Liver (tissue), 3 donors: ENCODE measurements at regions not wholly inside any gene's neighbourhood (a gene's known extent, or its start where the extent isn't known, plus 50 kb on each side); places are given as distances from the start of the nearest gene placed in this dataset.

ENCODE experiments used
- GABPA ChIP-seq, 2 donors: IDR thresholded peaks in 1 of 2; conservative IDR thresholded peaks in 1 of 2; 2 replicates each; pipeline ENCODE4 v1.6.1; 2016; ENCODE audit warnings: antibody characterized with exemption in 2 of 2, mild to moderate bottlenecking in 1 of 2, moderate library complexity in 1 of 2
- HNF4A ChIP-seq, 2 donors: conservative IDR thresholded peaks; 2 replicates each; pipeline ENCODE4 v1.6.1; 2016; ENCODE audit warnings: antibody characterized with exemption in 2 of 2, mild to moderate bottlenecking in 2 of 2
- JUND ChIP-seq, 2 donors: IDR thresholded peaks; 2 replicates each; pipeline ENCODE4 v1.6.1; 2016; ENCODE audit warnings: antibody characterized with exemption in 2 of 2
- TAF1 ChIP-seq: conservative IDR thresholded peaks from 2 replicates; pipeline ENCODE4 v1.6.1; 2016; ENCODE audit warnings: antibody characterized with exemption, mild to moderate bottlenecking
- TF ChIP-seq, protein P1 (sequence below): fragments of 150-350 bp; IDR thresholded peaks from 2 replicates; pipeline ENCODE4 v1.5.1; 2017; ENCODE audit warnings: improper control_type of control experiment, low read depth, low read length; ENCODE audit not compliant: missing input control
- TF ChIP-seq, protein P2 (sequence below): IDR thresholded peaks from 2 replicates; pipeline ENCODE4 v1.6.1; 2016; ENCODE audit warnings: antibody characterized with exemption, mild to moderate bottlenecking
- TF ChIP-seq, protein P3 (sequence below): IDR thresholded peaks from 2 replicates; pipeline ENCODE4 v1.6.1; 2016; ENCODE audit warnings: antibody characterized with exemption
- donor health status: healthy.
- donor health status: healthy.

DNA sequence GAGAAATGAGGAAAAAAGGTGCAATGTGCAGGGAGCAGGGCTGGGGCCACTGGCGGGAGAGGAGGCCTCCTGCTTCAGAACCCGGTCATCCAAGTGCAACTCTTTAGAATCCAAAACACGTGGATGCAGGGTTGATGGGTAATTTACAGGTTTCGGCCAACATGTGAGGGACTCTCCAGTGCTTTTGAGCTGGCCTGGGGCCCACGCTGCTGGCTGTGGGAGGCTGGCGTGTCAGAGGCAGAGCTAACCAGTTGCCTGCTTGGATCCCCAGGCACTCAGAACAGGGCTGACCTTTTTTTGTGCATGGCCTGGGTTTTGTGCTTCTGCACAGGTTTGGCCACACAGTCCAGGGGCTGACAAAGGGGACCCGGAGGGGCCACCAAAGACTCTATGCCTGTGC is 61.6 kb downstream of the GADD45G start:
- TF ChIP-seq, protein P1, sequence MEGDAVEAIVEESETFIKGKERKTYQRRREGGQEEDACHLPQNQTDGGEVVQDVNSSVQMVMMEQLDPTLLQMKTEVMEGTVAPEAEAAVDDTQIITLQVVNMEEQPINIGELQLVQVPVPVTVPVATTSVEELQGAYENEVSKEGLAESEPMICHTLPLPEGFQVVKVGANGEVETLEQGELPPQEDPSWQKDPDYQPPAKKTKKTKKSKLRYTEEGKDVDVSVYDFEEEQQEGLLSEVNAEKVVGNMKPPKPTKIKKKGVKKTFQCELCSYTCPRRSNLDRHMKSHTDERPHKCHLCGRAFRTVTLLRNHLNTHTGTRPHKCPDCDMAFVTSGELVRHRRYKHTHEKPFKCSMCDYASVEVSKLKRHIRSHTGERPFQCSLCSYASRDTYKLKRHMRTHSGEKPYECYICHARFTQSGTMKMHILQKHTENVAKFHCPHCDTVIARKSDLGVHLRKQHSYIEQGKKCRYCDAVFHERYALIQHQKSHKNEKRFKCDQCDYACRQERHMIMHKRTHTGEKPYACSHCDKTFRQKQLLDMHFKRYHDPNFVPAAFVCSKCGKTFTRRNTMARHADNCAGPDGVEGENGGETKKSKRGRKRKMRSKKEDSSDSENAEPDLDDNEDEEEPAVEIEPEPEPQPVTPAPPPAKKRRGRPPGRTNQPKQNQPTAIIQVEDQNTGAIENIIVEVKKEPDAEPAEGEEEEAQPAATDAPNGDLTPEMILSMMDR: no peak
- TF ChIP-seq TAF1 (no peak), GABPA (IDR thresholded peaks at IDR 0.05 in 1 of 2, conservative IDR thresholded peaks at IDR 0.05 in 1 of 2) (no peak), HNF4A (conservative IDR thresholded peaks at IDR 0.05) (no peak), JUND (IDR thresholded peaks at IDR 0.05) (no peak)
- TF ChIP-seq, protein P2, sequence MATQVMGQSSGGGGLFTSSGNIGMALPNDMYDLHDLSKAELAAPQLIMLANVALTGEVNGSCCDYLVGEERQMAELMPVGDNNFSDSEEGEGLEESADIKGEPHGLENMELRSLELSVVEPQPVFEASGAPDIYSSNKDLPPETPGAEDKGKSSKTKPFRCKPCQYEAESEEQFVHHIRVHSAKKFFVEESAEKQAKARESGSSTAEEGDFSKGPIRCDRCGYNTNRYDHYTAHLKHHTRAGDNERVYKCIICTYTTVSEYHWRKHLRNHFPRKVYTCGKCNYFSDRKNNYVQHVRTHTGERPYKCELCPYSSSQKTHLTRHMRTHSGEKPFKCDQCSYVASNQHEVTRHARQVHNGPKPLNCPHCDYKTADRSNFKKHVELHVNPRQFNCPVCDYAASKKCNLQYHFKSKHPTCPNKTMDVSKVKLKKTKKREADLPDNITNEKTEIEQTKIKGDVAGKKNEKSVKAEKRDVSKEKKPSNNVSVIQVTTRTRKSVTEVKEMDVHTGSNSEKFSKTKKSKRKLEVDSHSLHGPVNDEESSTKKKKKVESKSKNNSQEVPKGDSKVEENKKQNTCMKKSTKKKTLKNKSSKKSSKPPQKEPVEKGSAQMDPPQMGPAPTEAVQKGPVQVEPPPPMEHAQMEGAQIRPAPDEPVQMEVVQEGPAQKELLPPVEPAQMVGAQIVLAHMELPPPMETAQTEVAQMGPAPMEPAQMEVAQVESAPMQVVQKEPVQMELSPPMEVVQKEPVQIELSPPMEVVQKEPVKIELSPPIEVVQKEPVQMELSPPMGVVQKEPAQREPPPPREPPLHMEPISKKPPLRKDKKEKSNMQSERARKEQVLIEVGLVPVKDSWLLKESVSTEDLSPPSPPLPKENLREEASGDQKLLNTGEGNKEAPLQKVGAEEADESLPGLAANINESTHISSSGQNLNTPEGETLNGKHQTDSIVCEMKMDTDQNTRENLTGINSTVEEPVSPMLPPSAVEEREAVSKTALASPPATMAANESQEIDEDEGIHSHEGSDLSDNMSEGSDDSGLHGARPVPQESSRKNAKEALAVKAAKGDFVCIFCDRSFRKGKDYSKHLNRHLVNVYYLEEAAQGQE: no peak
- TF ChIP-seq, protein P3, sequence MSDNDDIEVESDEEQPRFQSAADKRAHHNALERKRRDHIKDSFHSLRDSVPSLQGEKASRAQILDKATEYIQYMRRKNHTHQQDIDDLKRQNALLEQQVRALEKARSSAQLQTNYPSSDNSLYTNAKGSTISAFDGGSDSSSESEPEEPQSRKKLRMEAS: no peak
